G401 (cell line): ENCODE measurements at regions not wholly inside any gene's neighbourhood (a gene's known extent, or its start where the extent isn't known, plus 50 kb on each side); places are given as distances from the start of the nearest gene placed in this dataset.

ENCODE experiments used
- DNase-seq: peaks from one replicate; pipeline ENCODE4 v3.0.0-alpha.2; 2015; ENCODE audit warnings: low spot score
- in situ Hi-C: cut with HindIII; loops from 2 replicates; pipeline ENCODE4 v1.10.0; 2016; ENCODE audit warnings: low sequenced_read_pairs, mixed read lengths

GRCh38 chr7:46446151-46446550, 525.1 kb upstream of the IGFBP3 start:
- in situ Hi-C loops: no loop called here
- no peak for DNase-seq

GRCh38 chr7:46444256-46444655, 523.2 kb upstream of the IGFBP3 start:
- DNase-seq: no peak
- in situ Hi-C loops: no loop called here

- in situ Hi-C loops: no loop called here
- no peak for DNase-seq
Measured at GRCh38 chr7:46440186-46440585, 519.1 kb upstream of the IGFBP3 start.

GRCh38 chr7:46432708-46433107, 511.6 kb upstream of the IGFBP3 start:
- in situ Hi-C loops: no loop called here
- DNase-seq: no peak

GRCh38 chr7:46428295-46428694, 507.2 kb upstream of the IGFBP3 start:
- in situ Hi-C loops: no loop called here
- no peak for DNase-seq

GRCh38 chr7:46424934-46425333, 503.9 kb upstream of the IGFBP3 start:
- DNase-seq: no peak
- in situ Hi-C loops: no loop called here

- in situ Hi-C loops: no loop called here
Measured at GRCh38 chr7:46421441-46422230, 500.6 kb upstream of the IGFBP3 start.

GRCh38 chr7:46414946-46415345, 493.9 kb upstream of the IGFBP3 start:
- in situ Hi-C loops: no loop called here
- no peak for DNase-seq

More at GRCh38 chr7:46421441-46422230, 500.6 kb upstream of the IGFBP3 start:
- no peak for DNase-seq

- no peak for DNase-seq
- in situ Hi-C loops: no loop called here
Measured at GRCh38 chr7:46411236-46411635, 490.2 kb upstream of the IGFBP3 start.

- in situ Hi-C loops: no loop called here
- no peak for DNase-seq
Measured at GRCh38 chr7:46407125-46407524, 486.1 kb upstream of the IGFBP3 start.

- DNase-seq: no peak
- in situ Hi-C loops: no loop called here
Measured at GRCh38 chr7:46397591-46397990, 476.5 kb upstream of the IGFBP3 start.

- in situ Hi-C loops: no loop called here
- DNase-seq: no peak
Measured at GRCh38 chr7:46396481-46396880, 475.4 kb upstream of the IGFBP3 start.

- in situ Hi-C loops: no loop called here
- DNase-seq: no peak
Measured at GRCh38 chr7:46393142-46393541, 472.1 kb upstream of the IGFBP3 start.

- in situ Hi-C loops: no loop called here
- DNase-seq: no peak
Measured at GRCh38 chr7:46391231-46392201, 470.4 kb upstream of the IGFBP3 start.

- no peak for DNase-seq
- in situ Hi-C loops: no loop called here
Measured at GRCh38 chr7:46390042-46390441, 469.0 kb upstream of the IGFBP3 start.

GRCh38 chr7:46389146-46389545, 468.1 kb upstream of the IGFBP3 start:
- DNase-seq: no peak
- in situ Hi-C loops: no loop called here

GRCh38 chr7:46387646-46388045, 466.6 kb upstream of the IGFBP3 start:
- in situ Hi-C loops: no loop called here
- no peak for DNase-seq

- no peak for DNase-seq
- in situ Hi-C loops: no loop called here
Measured at GRCh38 chr7:46386428-46387399, 465.6 kb upstream of the IGFBP3 start.

GRCh38 chr7:46385662-46386309, 464.7 kb upstream of the IGFBP3 start:
- in situ Hi-C loops: no loop called here
- DNase-seq: no peak
